ENCODE measurements at regions not wholly inside any gene's neighbourhood (a gene's known extent, or its start where the extent isn't known, plus 50 kb on each side); places are given as distances from the start of the nearest gene placed in this dataset.

DNA sequence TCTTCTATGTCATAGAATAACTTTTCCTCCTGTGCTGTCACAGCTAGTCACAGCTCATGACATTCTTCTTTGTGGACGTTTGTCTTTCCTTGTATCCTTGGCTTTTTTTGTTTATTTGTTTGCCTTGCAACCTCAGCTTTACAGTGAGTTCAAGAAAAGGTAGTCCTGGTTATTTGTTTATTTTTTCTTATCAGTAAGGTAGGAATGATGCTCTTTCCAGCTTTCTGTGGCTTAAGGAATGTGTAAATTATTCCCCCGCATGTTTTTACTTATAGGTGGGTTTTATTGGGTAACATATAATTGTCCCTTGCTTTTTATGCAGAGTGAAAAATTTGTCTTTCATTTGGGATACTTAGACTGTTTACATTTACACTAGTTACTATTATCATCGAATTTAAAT, 1673.6 kb upstream of the FLRT2 start:
- H3K4me3 ChIP-seq (ENCODE audit: low read depth, low read length) = no peak overlapping the region
- no peak for TF ChIP-seq CTCF (IDR thresholded peaks at IDR 0.05; ENCODE audit: control insufficient read depth, extremely low read depth, insufficient read depth)
- DNase-seq (ENCODE audit: low read depth) = no peak

DNA sequence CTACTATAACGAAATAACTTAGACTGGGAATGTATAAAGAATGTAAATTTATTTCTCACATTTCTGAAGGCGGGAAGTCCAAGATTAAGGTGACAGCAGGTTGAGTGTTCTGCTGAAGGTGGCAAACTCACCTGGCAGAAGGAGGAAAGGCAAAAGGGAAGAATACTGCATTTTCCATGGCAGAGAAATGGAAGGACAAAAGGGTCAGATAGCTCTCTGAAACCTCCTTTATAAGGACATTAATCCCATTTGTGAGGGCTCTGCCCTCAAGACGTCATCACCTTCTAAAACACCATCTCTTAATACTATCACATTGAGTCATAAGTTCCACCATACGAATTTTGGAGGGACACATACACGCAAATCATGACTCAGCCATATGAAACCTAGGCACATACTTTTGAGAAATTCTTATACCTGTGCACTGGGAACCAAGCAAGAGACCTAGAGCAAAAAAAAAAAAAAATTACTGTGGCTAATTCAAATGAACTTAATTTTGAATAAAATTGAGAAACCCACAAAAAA, 1669.3 kb upstream of the FLRT2 start:
- no peak for DNase-seq (ENCODE audit: low read depth)
- TF ChIP-seq CTCF (IDR thresholded peaks at IDR 0.05; ENCODE audit: control insufficient read depth, extremely low read depth, insufficient read depth) = no peak
- no peak overlapping the region for H3K4me3 ChIP-seq (ENCODE audit: low read depth, low read length)

DNA sequence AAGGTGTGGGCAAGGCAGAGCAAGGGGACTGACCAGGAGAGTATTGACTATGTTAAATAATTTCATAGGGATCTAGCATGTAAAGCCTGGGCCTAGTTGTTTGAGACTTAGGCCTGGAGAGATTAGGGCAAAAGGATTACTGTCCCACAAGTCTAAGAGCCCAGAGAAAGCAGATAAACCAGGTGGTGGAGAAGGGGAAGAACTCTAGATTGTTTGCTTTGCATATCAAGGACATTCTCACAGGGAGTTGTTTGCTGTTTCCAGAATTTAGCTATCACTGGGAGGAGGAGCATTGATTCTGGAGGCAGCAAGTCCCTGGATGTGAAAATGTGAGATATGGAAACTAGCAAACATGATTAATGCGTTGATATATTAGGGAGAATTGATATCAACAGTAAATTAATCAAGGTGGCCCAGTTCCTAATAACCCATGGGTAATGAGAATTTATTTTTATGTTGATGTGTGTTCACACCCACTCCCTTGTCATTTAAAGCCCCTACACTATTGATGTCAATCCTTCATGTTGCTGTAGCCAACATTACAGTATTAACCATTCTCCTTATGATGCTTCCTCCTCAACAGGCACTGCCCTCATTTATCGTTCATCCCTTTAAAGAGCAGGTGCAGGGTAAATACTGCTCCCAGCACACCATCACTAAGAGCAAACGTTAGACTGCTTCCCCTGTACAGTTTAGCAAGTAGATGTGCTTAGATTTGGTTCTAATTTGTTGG, 1666.7 kb upstream of the FLRT2 start:
- no peak for TF ChIP-seq CTCF (IDR thresholded peaks at IDR 0.05; ENCODE audit: control insufficient read depth, extremely low read depth, insufficient read depth)
- H3K4me3 ChIP-seq (ENCODE audit: low read depth, low read length) = no peak overlapping the region
- DNase-seq (ENCODE audit: low read depth) = no peak

GRCh38 chr14:83864106-83864505, 1665.8 kb upstream of the FLRT2 start:
- no peak for DNase-seq (ENCODE audit: low read depth)
- H3K4me3 ChIP-seq (ENCODE audit: low read depth, low read length) = no peak overlapping the region
- TF ChIP-seq CTCF (IDR thresholded peaks at IDR 0.05; ENCODE audit: control insufficient read depth, extremely low read depth, insufficient read depth) = no peak

- TF ChIP-seq CTCF (IDR thresholded peaks at IDR 0.05; ENCODE audit: control insufficient read depth, extremely low read depth, insufficient read depth) = no peak
- DNase-seq (ENCODE audit: low read depth) = no peak
- no peak overlapping the region for H3K4me3 ChIP-seq (ENCODE audit: low read depth, low read length)
Measured at GRCh38 chr14:83867566-83868225, 1662.2 kb upstream of the FLRT2 start.

DNA sequence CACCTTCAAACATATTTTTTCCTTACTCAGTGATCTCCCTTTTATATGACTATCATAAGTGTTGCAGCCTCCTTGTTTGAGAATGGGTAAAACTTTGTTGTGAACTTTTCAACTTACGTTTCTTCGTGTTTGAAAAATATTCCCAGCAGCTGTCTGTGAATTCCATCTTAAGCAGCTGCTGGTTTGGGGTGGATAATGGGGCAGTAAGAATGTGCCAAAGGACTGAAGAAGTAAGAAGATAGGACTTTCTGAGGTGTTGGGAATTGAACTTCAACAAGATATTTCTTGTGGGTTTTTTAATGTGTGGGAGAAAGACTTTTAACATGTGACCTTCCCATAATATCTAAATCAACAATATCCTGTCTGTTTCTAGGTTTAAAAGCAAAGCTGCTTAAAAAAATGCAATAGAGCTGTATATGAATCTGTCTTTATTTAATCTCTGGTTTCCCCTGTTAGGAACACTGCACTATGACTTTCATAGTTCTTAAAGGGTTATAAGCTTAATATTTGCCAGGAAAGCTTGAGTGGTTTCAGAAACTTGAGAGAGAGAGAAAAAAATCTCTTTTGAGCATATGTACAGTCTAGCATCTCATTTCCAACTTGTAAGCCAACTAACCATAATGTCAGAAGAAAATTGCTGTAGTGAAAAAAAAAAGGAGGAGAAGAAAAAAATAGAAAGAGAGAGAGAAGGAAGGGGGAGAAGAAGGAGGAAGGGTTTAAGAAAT, 1659.2 kb upstream of the FLRT2 start:
- no peak for DNase-seq (ENCODE audit: low read depth)
- no peak overlapping the region for H3K4me3 ChIP-seq (ENCODE audit: low read depth, low read length)
- no peak for TF ChIP-seq CTCF (IDR thresholded peaks at IDR 0.05; ENCODE audit: control insufficient read depth, extremely low read depth, insufficient read depth)

Measured in LNCaP clone FGC (cell line).